Peyer's patch (tissue), 4 donors: ENCODE measurements at regions not wholly inside any gene's neighbourhood (a gene's known extent, or its start where the extent isn't known, plus 50 kb on each side); places are given as distances from the start of the nearest gene placed in this dataset.
A peak's percentile ranks its signal among the peaks of the same experiment; 100 is the strongest.
"Not testable (repeated sequence)": the region's sequence is repeated elsewhere in the genome, so short reads cannot be mapped to it uniquely, and the experiment has no call there.

ENCODE experiments used
- DNase-seq, 3 donors: peaks; one replicate each; pipeline ENCODE4 v3.0.0-alpha.2; 2017 to 2019
- H3K27ac ChIP-seq, 4 donors: fragments of 200-600 bp; sonication (generic); one replicate each; pipeline ENCODE4 v1.5.1; 2016 to 2019
- H3K27me3 ChIP-seq, 2 donors: fragments of 200-600 bp; sonication (generic); one replicate each; pipeline ENCODE4 v1.5.1; 2019
- H3K36me3 ChIP-seq, 3 donors: fragments of 200-600 bp; sonication (generic); one replicate each; pipeline ENCODE4 v1.5.1; 2016 to 2019
- H3K4me1 ChIP-seq, 4 donors: fragments of 200-600 bp; sonication (generic); one replicate each; pipeline ENCODE4 v1.5.1; 2016 to 2019
- H3K4me3 ChIP-seq, 4 donors: fragments of 200-600 bp; sonication (generic); 1 replicate in 3 of 4; 2 replicates in 1 of 4; pipeline ENCODE4 v1.5.1; 2016 to 2019; ENCODE audit warnings: mild to moderate bottlenecking in 1 of 4
- H3K9me3 ChIP-seq, 4 donors: fragments of 200-600 bp; sonication (generic); one replicate each; pipeline ENCODE4 v1.5.1; 2016 to 2019; ENCODE audit warnings: mild to moderate bottlenecking in 1 of 4
- CTCF ChIP-seq, 6 experiments: fragments of 450-650 bp in 4 of 6; fragments of 200-600 bp in 2 of 6; sonication (generic) in 1 of 6; IDR thresholded peaks; one replicate each; pipeline ENCODE4 v1.5.1; 2017 to 2019; ENCODE audit warnings: antibody characterized with exemption in 6 of 6, mild to moderate bottlenecking in 3 of 6, moderate library complexity in 1 of 6
- POLR2A ChIP-seq, 2 donors: fragments of 450-650 bp; IDR thresholded peaks; one replicate each; pipeline ENCODE4 v1.5.1; 2017; ENCODE audit warnings: antibody characterized with exemption in 2 of 2, mild to moderate bottlenecking in 2 of 2, moderate library complexity in 2 of 2
- small RNA-seq, 2 donors: library from RNA; depleted of rRNA; stranded (forward); fragments of <200 nt; gene quantifications; one replicate each; pipeline ENCODE3, GENCODE V24; 2016

- DNase-seq = no peak
- Histone ChIP-seq H3K9me3 (no peaks in the 10 kb centered on the region), H3K4me3 (no peak overlapping the region), H3K36me3 (no peaks in the 10 kb centered on the region), H3K27ac (no peak overlapping the region), H3K4me1 (no peaks in the 10 kb centered on the region), H3K27me3 (no peaks in the 10 kb centered on the region)
- TF ChIP-seq POLR2A (IDR thresholded peaks at IDR 0.05) = no peak
- no peak for TF ChIP-seq CTCF (IDR thresholded peaks at IDR 0.05)
These were observed 71.8 kb upstream of the CTSV start for GRCh38 chr9:97110696-97111095.

- H3K4me1 ChIP-seq = no peaks in the 10 kb centered on the region
- DNase-seq = peak in 1 of 3 donors; percentile 66
- H3K9me3 ChIP-seq = no peaks in the 10 kb centered on the region
- TF ChIP-seq CTCF (IDR thresholded peaks at IDR 0.05) (peak in 4 of 6 experiments; percentile 19 to 54 (median 50)), POLR2A (IDR thresholded peaks at IDR 0.05) (no peak)
- H3K4me3 ChIP-seq = no peak overlapping the region
- H3K27me3 ChIP-seq = no peaks in the 10 kb centered on the region
- H3K36me3 ChIP-seq = no peaks in the 10 kb centered on the region
- no peak overlapping the region for H3K27ac ChIP-seq
These were observed 70.4 kb upstream of the CTSV start for GRCh38 chr9:97109194-97109811.

- H3K4me3 ChIP-seq, H3K36me3 ChIP-seq, H3K9me3 ChIP-seq, H3K4me1 ChIP-seq, H3K27ac ChIP-seq, H3K27me3 ChIP-seq, DNase-seq: not testable (repeated sequence)
These were observed 66.3 kb upstream of the CTSV start for GRCh38 chr9:97105220-97105619.

- H3K4me1 ChIP-seq, H3K27me3 ChIP-seq, H3K27ac ChIP-seq, H3K4me3 ChIP-seq, H3K9me3 ChIP-seq, DNase-seq, H3K36me3 ChIP-seq: not testable (repeated sequence)
These were observed 64.9 kb upstream of the CTSV start for GRCh38 chr9:97103613-97104383.

- not testable (repeated sequence) for H3K36me3 ChIP-seq, DNase-seq, H3K4me1 ChIP-seq, H3K27me3 ChIP-seq, H3K4me3 ChIP-seq, H3K9me3 ChIP-seq, H3K27ac ChIP-seq
These were observed 60.6 kb upstream of the CTSV start for GRCh38 chr9:97099540-97099939.

GRCh38 chr9:97096793-97097192, 57.9 kb upstream of the CTSV start:
- Histone ChIP-seq H3K27ac (no peak overlapping the region), H3K36me3 (no peaks in the 10 kb centered on the region), H3K27me3 (no peaks in the 10 kb centered on the region), H3K4me1 (no peaks in the 10 kb centered on the region), H3K9me3 (no peaks in the 10 kb centered on the region), H3K4me3 (no peak overlapping the region)
- no peak for DNase-seq
- TF ChIP-seq POLR2A (IDR thresholded peaks at IDR 0.05) (no peak), CTCF (IDR thresholded peaks at IDR 0.05) (no peak)

- not testable (repeated sequence) for H3K9me3 ChIP-seq, H3K27ac ChIP-seq, DNase-seq, H3K36me3 ChIP-seq, H3K27me3 ChIP-seq, H3K4me1 ChIP-seq, H3K4me3 ChIP-seq
These were observed 50.4 kb upstream of the CTSV start for GRCh38 chr9:97089361-97089760.

Small RNAs in the stretch of these regions (small RNA-seq; reads per million reads assigned to genes)
- 0 reads per million in 2 donors for gene RNU6-798P
